IPS-NIHi7 (cell line): ENCODE measurements at regions not wholly inside any gene's neighbourhood (a gene's known extent, or its start where the extent isn't known, plus 50 kb on each side); places are given as distances from the start of the nearest gene placed in this dataset.
"Not testable (repeated sequence)": the region's sequence is repeated elsewhere in the genome, so short reads cannot be mapped to it uniquely, and the experiment has no call there.

Experiments used
- DNase-seq: peaks from one replicate; pipeline ENCODE4 v3.0.0; 2012; ENCODE audit warnings: mixed read lengths; ENCODE audit errors: extremely low spot score

GRCh38 chr7:145795132-145795531 is 321.5 kb upstream of the CNTNAP2 start:
- no peak for DNase-seq

- no peak for DNase-seq
Observed at GRCh38 chr7:145784809-145785780, 331.5 kb upstream of the CNTNAP2 start.

- DNase-seq: not testable (repeated sequence)
Observed at GRCh38 chr7:145781388-145781787, 335.2 kb upstream of the CNTNAP2 start.

- no peak for DNase-seq
Observed at GRCh38 chr7:145779140-145779539, 337.5 kb upstream of the CNTNAP2 start.

GRCh38 chr7:145774777-145775176 is 341.8 kb upstream of the CNTNAP2 start:
- no peak for DNase-seq

- no peak for DNase-seq
Observed at GRCh38 chr7:145753004-145753403, 363.6 kb upstream of the CNTNAP2 start.

GRCh38 chr7:145737617-145738016 is 379.0 kb upstream of the CNTNAP2 start:
- no peak for DNase-seq

- no peak for DNase-seq
Observed at GRCh38 chr7:145735061-145735460, 381.5 kb upstream of the CNTNAP2 start.

- DNase-seq: no peak
Observed at GRCh38 chr7:145732521-145732920, 384.1 kb upstream of the CNTNAP2 start.

- DNase-seq: no peak
Observed at GRCh38 chr7:145729691-145730090, 386.9 kb upstream of the CNTNAP2 start.

GRCh38 chr7:145718129-145718528 is 398.5 kb upstream of the CNTNAP2 start:
- no peak for DNase-seq

- no peak for DNase-seq
Observed at GRCh38 chr7:145700488-145700887, 416.1 kb upstream of the CNTNAP2 start.

GRCh38 chr7:145698526-145699262 is 417.9 kb upstream of the CNTNAP2 start:
- no peak for DNase-seq

GRCh38 chr7:145697412-145698107 is 419.0 kb upstream of the CNTNAP2 start:
- not testable (repeated sequence) for DNase-seq

GRCh38 chr7:145696071-145696470 is 420.5 kb upstream of the CNTNAP2 start:
- no peak for DNase-seq

- DNase-seq: no peak
Observed at GRCh38 chr7:145692237-145692950, 424.2 kb upstream of the CNTNAP2 start.

GRCh38 chr7:145691377-145691914 is 425.2 kb upstream of the CNTNAP2 start:
- DNase-seq: no peak

GRCh38 chr7:145681646-145682045 is 435.0 kb upstream of the CNTNAP2 start:
- DNase-seq: no peak

- DNase-seq: no peak
Observed at GRCh38 chr7:145681159-145681558, 435.4 kb upstream of the CNTNAP2 start.

- no peak for DNase-seq
Observed at GRCh38 chr7:145665499-145666258, 450.9 kb upstream of the CNTNAP2 start.
